HFFc6 (cell line): ENCODE measurements at regions not wholly inside any gene's neighbourhood (a gene's known extent, or its start where the extent isn't known, plus 50 kb on each side); places are given as distances from the start of the nearest gene placed in this dataset.

Experiments used
- DNase-seq: peaks from one replicate; pipeline ENCODE4 v3.0.0-alpha.2; 2018
- H3K27ac Mint-ChIP-seq: 2 replicates; pipeline ENCODE4 v1.8.0; 2020; ENCODE audit warnings: mild to moderate bottlenecking, mixed read lengths
- H3K27me3 Mint-ChIP-seq: 2 replicates; pipeline ENCODE4 v1.8.0; 2021; ENCODE audit warnings: mild to moderate bottlenecking, moderate library complexity, mixed read lengths; ENCODE audit not compliant: insufficient read depth
- H3K36me3 Mint-ChIP-seq: 2 replicates; pipeline ENCODE4 v1.8.0; 2021; ENCODE audit warnings: low read depth, mixed read lengths
- H3K4me1 Mint-ChIP-seq: 2 replicates; pipeline ENCODE4 v1.8.0; 2020; ENCODE audit warnings: low read depth, mixed read lengths
- H3K4me3 Mint-ChIP-seq: 2 replicates; pipeline ENCODE4 v1.8.0; 2020; ENCODE audit warnings: mild to moderate bottlenecking, moderate library complexity, mixed read lengths
- H3K9me3 Mint-ChIP-seq: 2 replicates; pipeline ENCODE4 v1.8.0; 2020; ENCODE audit warnings: mild to moderate bottlenecking, mixed read lengths
- CTCF ChIP-seq: fragments of 200-600 bp; sonication (generic); IDR thresholded peaks from 2 replicates; pipeline ENCODE4 v1.5.0; 2021; ENCODE audit warnings: antibody characterized with exemption, mild to moderate bottlenecking

- H3K4me1 Mint-ChIP-seq: peaks cover 25% of the 10 kb centered on the region
- H3K36me3 Mint-ChIP-seq: no peaks in the 10 kb centered on the region
- TF ChIP-seq CTCF: no peak
- DNase-seq: no peak
- no peak overlapping the region for H3K27ac Mint-ChIP-seq
- H3K27me3 Mint-ChIP-seq: peaks cover 16% of the 10 kb centered on the region
- H3K4me3 Mint-ChIP-seq: no peak overlapping the region
- H3K9me3 Mint-ChIP-seq: no peaks in the 10 kb centered on the region
Observed at GRCh38 chr1:214215583-214215982, 65.4 kb upstream of the SMYD2 start.

- no peak for DNase-seq
- peaks cover 16% of the 10 kb centered on the region for H3K27me3 Mint-ChIP-seq
- no peak for TF ChIP-seq CTCF
- H3K4me1 Mint-ChIP-seq: peaks cover 25% of the 10 kb centered on the region
- no peak overlapping the region for H3K4me3 Mint-ChIP-seq
- H3K27ac Mint-ChIP-seq: no peak overlapping the region
- H3K36me3 Mint-ChIP-seq: no peaks in the 10 kb centered on the region
- no peaks in the 10 kb centered on the region for H3K9me3 Mint-ChIP-seq
Observed at GRCh38 chr1:214216021-214216420, 64.9 kb upstream of the SMYD2 start.

- H3K27ac Mint-ChIP-seq: no peak overlapping the region
Observed at GRCh38 chr1:214216779-214217178, 64.2 kb upstream of the SMYD2 start.

GRCh38 chr1:214219902-214220301 is 61.1 kb upstream of the SMYD2 start:
- H3K4me3 Mint-ChIP-seq: no peak overlapping the region
- DNase-seq: no peak
- H3K9me3 Mint-ChIP-seq: no peaks in the 10 kb centered on the region
- no peak for TF ChIP-seq CTCF
- peaks cover 11% of the 10 kb centered on the region for H3K4me1 Mint-ChIP-seq
- no peak overlapping the region for H3K27ac Mint-ChIP-seq
- no peaks in the 10 kb centered on the region for H3K36me3 Mint-ChIP-seq
- H3K27me3 Mint-ChIP-seq: peaks cover 16% of the 10 kb centered on the region

More at GRCh38 chr1:214216779-214217178, 64.2 kb upstream of the SMYD2 start:
- Mint-ChIP-seq H3K36me3 (no peaks in the 10 kb centered on the region), H3K4me1 (peaks cover 25% of the 10 kb centered on the region), H3K4me3 (no peak overlapping the region), H3K9me3 (no peaks in the 10 kb centered on the region), H3K27me3 (peaks cover 18% of the 10 kb centered on the region)
- TF ChIP-seq CTCF: no peak
- no peak for DNase-seq

GRCh38 chr1:214220891-214221290 is 60.1 kb upstream of the SMYD2 start:
- Mint-ChIP-seq H3K27me3 (peaks cover 19% of the 10 kb centered on the region), H3K27ac (no peak overlapping the region)

More at GRCh38 chr1:214220891-214221290, 60.1 kb upstream of the SMYD2 start:
- peaks cover 16% of the 10 kb centered on the region for H3K4me1 Mint-ChIP-seq
- no peaks in the 10 kb centered on the region for H3K36me3 Mint-ChIP-seq
- H3K4me3 Mint-ChIP-seq: no peak overlapping the region
- TF ChIP-seq CTCF: no peak
- H3K9me3 Mint-ChIP-seq: no peaks in the 10 kb centered on the region
- DNase-seq: no peak
